ENCODE measurements at regions not wholly inside any gene's neighbourhood (a gene's known extent, or its start where the extent isn't known, plus 50 kb on each side); places are given as distances from the start of the nearest gene placed in this dataset.

DNA sequence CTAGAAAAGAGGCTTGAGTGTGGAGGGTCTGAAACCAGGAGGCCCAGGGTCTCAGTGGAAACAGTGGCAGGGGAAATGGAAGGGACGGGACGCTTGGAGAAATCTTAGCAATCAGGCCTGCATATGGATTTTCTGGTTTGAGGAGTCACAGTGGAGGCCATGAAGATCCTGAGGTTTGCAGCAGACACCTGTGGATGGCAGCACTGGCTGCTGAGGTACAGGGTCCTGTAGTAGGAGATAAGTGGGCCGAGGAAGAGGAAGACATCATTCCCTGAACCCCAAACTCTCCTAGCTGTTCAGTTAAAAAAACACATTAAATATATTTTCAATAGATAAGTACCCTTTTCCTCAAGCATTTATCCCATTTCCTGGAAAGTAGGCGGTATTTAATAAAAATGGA is 208.8 kb upstream of the IGFBP3 start:
- TF ChIP-seq, protein P1, sequence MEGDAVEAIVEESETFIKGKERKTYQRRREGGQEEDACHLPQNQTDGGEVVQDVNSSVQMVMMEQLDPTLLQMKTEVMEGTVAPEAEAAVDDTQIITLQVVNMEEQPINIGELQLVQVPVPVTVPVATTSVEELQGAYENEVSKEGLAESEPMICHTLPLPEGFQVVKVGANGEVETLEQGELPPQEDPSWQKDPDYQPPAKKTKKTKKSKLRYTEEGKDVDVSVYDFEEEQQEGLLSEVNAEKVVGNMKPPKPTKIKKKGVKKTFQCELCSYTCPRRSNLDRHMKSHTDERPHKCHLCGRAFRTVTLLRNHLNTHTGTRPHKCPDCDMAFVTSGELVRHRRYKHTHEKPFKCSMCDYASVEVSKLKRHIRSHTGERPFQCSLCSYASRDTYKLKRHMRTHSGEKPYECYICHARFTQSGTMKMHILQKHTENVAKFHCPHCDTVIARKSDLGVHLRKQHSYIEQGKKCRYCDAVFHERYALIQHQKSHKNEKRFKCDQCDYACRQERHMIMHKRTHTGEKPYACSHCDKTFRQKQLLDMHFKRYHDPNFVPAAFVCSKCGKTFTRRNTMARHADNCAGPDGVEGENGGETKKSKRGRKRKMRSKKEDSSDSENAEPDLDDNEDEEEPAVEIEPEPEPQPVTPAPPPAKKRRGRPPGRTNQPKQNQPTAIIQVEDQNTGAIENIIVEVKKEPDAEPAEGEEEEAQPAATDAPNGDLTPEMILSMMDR (IDR thresholded peaks at IDR 0.05), result no peak
- TF ChIP-seq POLR2A (IDR thresholded peaks at IDR 0.05), result no peak
